ENCODE measurements at regions not wholly inside any gene's neighbourhood (a gene's known extent, or its start where the extent isn't known, plus 50 kb on each side); places are given as distances from the start of the nearest gene placed in this dataset.

GRCh38 chr2:78093436-78093835, 571.3 kb upstream of the LRRTM4 start:
- Histone ChIP-seq H3K4me3 (ENCODE audit: severe bottlenecking) (no peak overlapping the region), H3K27ac (ENCODE audit: poor library complexity, severe bottlenecking) (no peak overlapping the region), H3K27me3 (ENCODE audit: insufficient read depth, poor library complexity, severe bottlenecking) (no peaks in the 10 kb centered on the region), H3K36me3 (ENCODE audit: low read depth) (no peaks in the 10 kb centered on the region), H3K4me1 (ENCODE audit: insufficient read depth, poor library complexity, severe bottlenecking) (no peaks in the 10 kb centered on the region), H3K9me3 (ENCODE audit: severe bottlenecking) (no peaks in the 10 kb centered on the region)
- ATAC-seq (ENCODE audit: low read depth) (no peak), DNase-seq (ENCODE audit: low spot score) (no peak)
- TF ChIP-seq CTCF (IDR thresholded peaks at IDR 0.05; ENCODE audit: poor library complexity, severe bottlenecking): no peak

DNA sequence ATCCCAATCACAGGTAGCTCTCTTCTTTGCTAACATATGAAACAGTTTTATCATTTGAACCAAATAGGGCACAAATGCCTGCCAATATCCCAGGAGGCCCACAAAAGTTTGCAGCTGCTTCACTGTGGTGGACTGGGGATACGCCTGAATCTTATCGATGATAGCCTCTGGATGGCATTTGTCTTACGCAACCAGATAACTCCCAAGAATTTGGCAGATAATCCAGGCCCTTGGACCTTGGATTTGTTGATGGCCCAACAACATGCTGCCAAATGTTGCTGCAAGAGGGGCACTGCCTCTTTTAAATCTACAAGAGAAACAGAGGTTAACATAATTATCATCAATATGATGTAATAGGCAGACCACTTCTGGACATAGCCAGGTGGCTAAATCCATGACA, 587.1 kb upstream of the LRRTM4 start:
- no peaks in the 10 kb centered on the region for H3K9me3 ChIP-seq (ENCODE audit: severe bottlenecking)
- TF ChIP-seq CTCF (IDR thresholded peaks at IDR 0.05; ENCODE audit: poor library complexity, severe bottlenecking): no peak
- ATAC-seq (ENCODE audit: low read depth) (no peak), DNase-seq (ENCODE audit: low spot score) (no peak)
- no peak overlapping the region for H3K27ac ChIP-seq (ENCODE audit: poor library complexity, severe bottlenecking)
- H3K4me3 ChIP-seq (ENCODE audit: severe bottlenecking): no peak overlapping the region
- H3K27me3 ChIP-seq (ENCODE audit: insufficient read depth, poor library complexity, severe bottlenecking): no peaks in the 10 kb centered on the region
- H3K4me1 ChIP-seq (ENCODE audit: insufficient read depth, poor library complexity, severe bottlenecking): no peaks in the 10 kb centered on the region
- H3K36me3 ChIP-seq (ENCODE audit: low read depth): no peaks in the 10 kb centered on the region

- TF ChIP-seq CTCF (IDR thresholded peaks at IDR 0.05; ENCODE audit: poor library complexity, severe bottlenecking): no peak
- no peak for ATAC-seq (ENCODE audit: low read depth)
- DNase-seq (ENCODE audit: low spot score): no peak
- Histone ChIP-seq H3K27me3 (ENCODE audit: insufficient read depth, poor library complexity, severe bottlenecking) (no peaks in the 10 kb centered on the region), H3K4me3 (ENCODE audit: severe bottlenecking) (no peak overlapping the region), H3K4me1 (ENCODE audit: insufficient read depth, poor library complexity, severe bottlenecking) (no peaks in the 10 kb centered on the region), H3K9me3 (ENCODE audit: severe bottlenecking) (no peaks in the 10 kb centered on the region), H3K27ac (ENCODE audit: poor library complexity, severe bottlenecking) (no peak overlapping the region), H3K36me3 (ENCODE audit: low read depth) (no peaks in the 10 kb centered on the region)
Measured at GRCh38 chr2:78115291-78115690, 593.1 kb upstream of the LRRTM4 start.

- ATAC-seq (ENCODE audit: low read depth) (no peak), DNase-seq (ENCODE audit: low spot score) (no peak)
- H3K4me1 ChIP-seq (ENCODE audit: insufficient read depth, poor library complexity, severe bottlenecking): no peaks in the 10 kb centered on the region
- H3K27me3 ChIP-seq (ENCODE audit: insufficient read depth, poor library complexity, severe bottlenecking): no peaks in the 10 kb centered on the region
- no peak for TF ChIP-seq CTCF (IDR thresholded peaks at IDR 0.05; ENCODE audit: poor library complexity, severe bottlenecking)
- no peaks in the 10 kb centered on the region for H3K36me3 ChIP-seq (ENCODE audit: low read depth)
- H3K9me3 ChIP-seq (ENCODE audit: severe bottlenecking): no peaks in the 10 kb centered on the region
- no peak overlapping the region for H3K27ac ChIP-seq (ENCODE audit: poor library complexity, severe bottlenecking)
- H3K4me3 ChIP-seq (ENCODE audit: severe bottlenecking): no peak overlapping the region
Measured at GRCh38 chr2:78118037-78118436, 595.9 kb upstream of the LRRTM4 start.

DNA sequence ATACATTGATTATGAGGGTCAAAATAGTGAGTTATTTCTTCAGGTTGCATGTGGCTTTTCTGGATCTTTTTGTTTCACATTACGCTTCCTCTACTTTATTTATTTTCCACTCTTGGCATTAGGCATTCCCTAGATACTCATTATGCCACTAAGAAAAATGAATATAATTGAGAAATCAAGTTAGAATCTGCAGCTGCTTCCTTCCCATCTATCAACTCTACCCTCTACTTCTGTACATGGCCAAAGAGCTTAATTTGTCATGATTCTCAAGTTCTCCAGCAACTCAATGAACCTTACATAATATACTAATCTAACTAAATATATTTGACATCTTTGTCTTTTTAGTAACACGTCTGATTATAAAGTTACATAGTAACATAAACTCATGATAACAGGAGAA, 598.1 kb upstream of the LRRTM4 start:
- peaks cover 4% of the 10 kb centered on the region for H3K27me3 ChIP-seq (ENCODE audit: insufficient read depth, poor library complexity, severe bottlenecking)
- H3K9me3 ChIP-seq (ENCODE audit: severe bottlenecking): no peaks in the 10 kb centered on the region
- H3K36me3 ChIP-seq (ENCODE audit: low read depth): no peaks in the 10 kb centered on the region
- H3K27ac ChIP-seq (ENCODE audit: poor library complexity, severe bottlenecking): no peak overlapping the region
- DNase-seq (ENCODE audit: low spot score): no peak
- TF ChIP-seq CTCF (IDR thresholded peaks at IDR 0.05; ENCODE audit: poor library complexity, severe bottlenecking): no peak
- no peak for ATAC-seq (ENCODE audit: low read depth)
- H3K4me3 ChIP-seq (ENCODE audit: severe bottlenecking): no peak overlapping the region
- no peaks in the 10 kb centered on the region for H3K4me1 ChIP-seq (ENCODE audit: insufficient read depth, poor library complexity, severe bottlenecking)
